Activated naive CD4-positive, alpha-beta T cell treated with anti-CD3 and anti-CD28 coated beads, Interleukin-2, amount 50 U/mL, for 24 hours (primary cell): ENCODE measurements at regions not wholly inside any gene's neighbourhood (a gene's known extent, or its start where the extent isn't known, plus 50 kb on each side); places are given as distances from the start of the nearest gene placed in this dataset.
"Not testable (repeated sequence)": the region's sequence is repeated elsewhere in the genome, so short reads cannot be mapped to it uniquely, and the experiment has no call there.

ENCODE experiments used
- H3K27ac Mint-ChIP-seq: one replicate; pipeline ENCODE4 v1.8.0; 2021; ENCODE audit warnings: mild to moderate bottlenecking, mixed read lengths
- H3K27me3 Mint-ChIP-seq: one replicate; pipeline ENCODE4 v1.8.0; 2021; ENCODE audit warnings: mixed read lengths
- H3K36me3 Mint-ChIP-seq: one replicate; pipeline ENCODE4 v1.8.0; 2021; ENCODE audit warnings: mixed read lengths
- H3K4me1 Mint-ChIP-seq: one replicate; pipeline ENCODE4 v1.8.0; 2021; ENCODE audit warnings: mixed read lengths
- H3K4me3 Mint-ChIP-seq: one replicate; pipeline ENCODE4 v1.8.0; 2021; ENCODE audit warnings: mild to moderate bottlenecking, mixed read lengths
- H3K9me3 Mint-ChIP-seq: one replicate; pipeline ENCODE4 v1.8.0; 2021; ENCODE audit warnings: mixed read lengths

- no peaks in the 10 kb centered on the region for H3K27me3 Mint-ChIP-seq
These were observed 207.7 kb upstream of the SDK2 start for GRCh38 chr17:73851921-73852320.

GRCh38 chr17:73855720-73856333 is 211.6 kb upstream of the SDK2 start:
- Mint-ChIP-seq H3K9me3 (peaks cover 10% of the 10 kb centered on the region), H3K4me3 (no peak overlapping the region), H3K27ac (no peak overlapping the region), H3K36me3 (peaks cover 5% of the 10 kb centered on the region), H3K27me3 (no peaks in the 10 kb centered on the region), H3K4me1 (peaks cover 8% of the 10 kb centered on the region)

More at GRCh38 chr17:73851921-73852320, 207.7 kb upstream of the SDK2 start:
- peaks cover 9% of the 10 kb centered on the region for H3K4me1 Mint-ChIP-seq
- no peak overlapping the region for H3K4me3 Mint-ChIP-seq
- H3K9me3 Mint-ChIP-seq, result peaks cover 10% of the 10 kb centered on the region
- no peak overlapping the region for H3K27ac Mint-ChIP-seq
- H3K36me3 Mint-ChIP-seq, result peaks cover 5% of the 10 kb centered on the region

- Mint-ChIP-seq H3K9me3 (peaks cover 10% of the 10 kb centered on the region), H3K4me1 (peaks cover under 1% of the 10 kb centered on the region), H3K27ac (no peak overlapping the region), H3K36me3 (peaks cover 5% of the 10 kb centered on the region), H3K27me3 (no peaks in the 10 kb centered on the region), H3K4me3 (no peak overlapping the region)
These were observed 212.3 kb upstream of the SDK2 start for GRCh38 chr17:73856556-73856955.

- not testable (repeated sequence) for H3K9me3 Mint-ChIP-seq, H3K36me3 Mint-ChIP-seq, H3K4me3 Mint-ChIP-seq, H3K27ac Mint-ChIP-seq, H3K27me3 Mint-ChIP-seq, H3K4me1 Mint-ChIP-seq
These were observed 215.3 kb upstream of the SDK2 start for GRCh38 chr17:73859439-73860008.

- Mint-ChIP-seq H3K36me3 (no peaks in the 10 kb centered on the region), H3K4me1 (no peaks in the 10 kb centered on the region), H3K27me3 (no peaks in the 10 kb centered on the region), H3K27ac (no peak overlapping the region), H3K4me3 (no peak overlapping the region), H3K9me3 (no peaks in the 10 kb centered on the region)
These were observed 217.3 kb upstream of the SDK2 start for GRCh38 chr17:73861543-73861942.

GRCh38 chr17:73863761-73864535 is 219.7 kb upstream of the SDK2 start:
- Mint-ChIP-seq H3K27me3 (no peaks in the 10 kb centered on the region), H3K27ac (no peak overlapping the region), H3K4me1 (no peaks in the 10 kb centered on the region), H3K4me3 (no peak overlapping the region), H3K36me3 (no peaks in the 10 kb centered on the region), H3K9me3 (no peaks in the 10 kb centered on the region)

- no peak overlapping the region for H3K27ac Mint-ChIP-seq
- H3K36me3 Mint-ChIP-seq, result no peaks in the 10 kb centered on the region
- no peak overlapping the region for H3K4me3 Mint-ChIP-seq
- H3K4me1 Mint-ChIP-seq, result no peaks in the 10 kb centered on the region
- no peaks in the 10 kb centered on the region for H3K27me3 Mint-ChIP-seq
- no peaks in the 10 kb centered on the region for H3K9me3 Mint-ChIP-seq
These were observed 221.6 kb upstream of the SDK2 start for GRCh38 chr17:73865831-73866230.

GRCh38 chr17:73867056-73867455 is 222.8 kb upstream of the SDK2 start:
- H3K27ac Mint-ChIP-seq, result no peak overlapping the region
- no peaks in the 10 kb centered on the region for H3K9me3 Mint-ChIP-seq
- no peaks in the 10 kb centered on the region for H3K27me3 Mint-ChIP-seq
- no peaks in the 10 kb centered on the region for H3K4me1 Mint-ChIP-seq
- H3K4me3 Mint-ChIP-seq, result no peak overlapping the region
- no peaks in the 10 kb centered on the region for H3K36me3 Mint-ChIP-seq

- Mint-ChIP-seq H3K36me3 (no peaks in the 10 kb centered on the region), H3K9me3 (no peaks in the 10 kb centered on the region), H3K27ac (no peak overlapping the region), H3K4me3 (no peak overlapping the region), H3K4me1 (no peaks in the 10 kb centered on the region), H3K27me3 (no peaks in the 10 kb centered on the region)
These were observed 225.8 kb upstream of the SDK2 start for GRCh38 chr17:73870068-73870467.

GRCh38 chr17:73870473-73870872 is 226.2 kb upstream of the SDK2 start:
- Mint-ChIP-seq H3K4me3 (no peak overlapping the region), H3K36me3 (no peaks in the 10 kb centered on the region), H3K4me1 (no peaks in the 10 kb centered on the region), H3K27ac (no peak overlapping the region), H3K27me3 (no peaks in the 10 kb centered on the region), H3K9me3 (no peaks in the 10 kb centered on the region)

GRCh38 chr17:73872816-73873215 is 228.6 kb upstream of the SDK2 start:
- Mint-ChIP-seq H3K4me1 (no peaks in the 10 kb centered on the region), H3K27ac (no peak overlapping the region), H3K9me3 (no peaks in the 10 kb centered on the region), H3K4me3 (no peak overlapping the region), H3K36me3 (no peaks in the 10 kb centered on the region), H3K27me3 (no peaks in the 10 kb centered on the region)

GRCh38 chr17:73874008-73874720 is 229.9 kb upstream of the SDK2 start:
- Mint-ChIP-seq H3K4me1 (no peaks in the 10 kb centered on the region), H3K27me3 (no peaks in the 10 kb centered on the region), H3K9me3 (no peaks in the 10 kb centered on the region), H3K36me3 (no peaks in the 10 kb centered on the region), H3K27ac (no peak overlapping the region), H3K4me3 (no peak overlapping the region)

GRCh38 chr17:73875346-73875745 is 231.1 kb upstream of the SDK2 start:
- Mint-ChIP-seq H3K27ac (no peak overlapping the region), H3K27me3 (no peaks in the 10 kb centered on the region), H3K36me3 (no peaks in the 10 kb centered on the region), H3K4me1 (no peaks in the 10 kb centered on the region), H3K4me3 (no peak overlapping the region), H3K9me3 (no peaks in the 10 kb centered on the region)

GRCh38 chr17:73877962-73878361 is 233.7 kb upstream of the SDK2 start:
- H3K36me3 Mint-ChIP-seq, result no peaks in the 10 kb centered on the region
- no peaks in the 10 kb centered on the region for H3K27me3 Mint-ChIP-seq
- H3K9me3 Mint-ChIP-seq, result no peaks in the 10 kb centered on the region
- H3K27ac Mint-ChIP-seq, result no peak overlapping the region
- H3K4me3 Mint-ChIP-seq, result no peak overlapping the region
- no peaks in the 10 kb centered on the region for H3K4me1 Mint-ChIP-seq

GRCh38 chr17:73878923-73879322 is 234.7 kb upstream of the SDK2 start:
- Mint-ChIP-seq H3K36me3 (no peaks in the 10 kb centered on the region), H3K9me3 (no peaks in the 10 kb centered on the region), H3K27ac (no peak overlapping the region), H3K27me3 (no peaks in the 10 kb centered on the region), H3K4me1 (no peaks in the 10 kb centered on the region), H3K4me3 (no peak overlapping the region)

- H3K27ac Mint-ChIP-seq, result no peak overlapping the region
- H3K27me3 Mint-ChIP-seq, result no peaks in the 10 kb centered on the region
- no peaks in the 10 kb centered on the region for H3K4me1 Mint-ChIP-seq
- H3K9me3 Mint-ChIP-seq, result no peaks in the 10 kb centered on the region
- no peaks in the 10 kb centered on the region for H3K36me3 Mint-ChIP-seq
- no peak overlapping the region for H3K4me3 Mint-ChIP-seq
These were observed 235.7 kb upstream of the SDK2 start for GRCh38 chr17:73879987-73880386.
